Keratinocyte (primary cell): ENCODE measurements at regions not wholly inside any gene's neighbourhood (a gene's known extent, or its start where the extent isn't known, plus 50 kb on each side); places are given as distances from the start of the nearest gene placed in this dataset.

ENCODE experiments used
- EZH2 ChIP-seq: IDR thresholded peaks from one replicate; pipeline ENCODE4 v1.6.1; 2012; ENCODE audit warnings: inconsistent platforms, mild to moderate bottlenecking, low read length, moderate library complexity
- TF ChIP-seq, protein P1 (sequence below), 3 experiments: IDR thresholded peaks in 1 of 3; conservative IDR thresholded peaks in 1 of 3; optimal IDR thresholded peaks in 1 of 3; 2 replicates in 2 of 3; 3 replicates in 1 of 3; pipeline versions ENCODE3 to v1.5.1; 2011; ENCODE audit warnings: low read length in 3 of 3, mild to moderate bottlenecking in 3 of 3, moderate library complexity in 2 of 3, control low read depth in 1 of 3, inconsistent platforms in 1 of 3; ENCODE audit not compliant: insufficient read depth in 2 of 3; ENCODE audit errors: extremely low read depth in 1 of 3

GRCh38 chr10:6766131-6766801, 186.2 kb upstream of the PRKCQ start:
- TF ChIP-seq, protein P1, sequence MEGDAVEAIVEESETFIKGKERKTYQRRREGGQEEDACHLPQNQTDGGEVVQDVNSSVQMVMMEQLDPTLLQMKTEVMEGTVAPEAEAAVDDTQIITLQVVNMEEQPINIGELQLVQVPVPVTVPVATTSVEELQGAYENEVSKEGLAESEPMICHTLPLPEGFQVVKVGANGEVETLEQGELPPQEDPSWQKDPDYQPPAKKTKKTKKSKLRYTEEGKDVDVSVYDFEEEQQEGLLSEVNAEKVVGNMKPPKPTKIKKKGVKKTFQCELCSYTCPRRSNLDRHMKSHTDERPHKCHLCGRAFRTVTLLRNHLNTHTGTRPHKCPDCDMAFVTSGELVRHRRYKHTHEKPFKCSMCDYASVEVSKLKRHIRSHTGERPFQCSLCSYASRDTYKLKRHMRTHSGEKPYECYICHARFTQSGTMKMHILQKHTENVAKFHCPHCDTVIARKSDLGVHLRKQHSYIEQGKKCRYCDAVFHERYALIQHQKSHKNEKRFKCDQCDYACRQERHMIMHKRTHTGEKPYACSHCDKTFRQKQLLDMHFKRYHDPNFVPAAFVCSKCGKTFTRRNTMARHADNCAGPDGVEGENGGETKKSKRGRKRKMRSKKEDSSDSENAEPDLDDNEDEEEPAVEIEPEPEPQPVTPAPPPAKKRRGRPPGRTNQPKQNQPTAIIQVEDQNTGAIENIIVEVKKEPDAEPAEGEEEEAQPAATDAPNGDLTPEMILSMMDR (optimal IDR thresholded peaks at IDR 0.05 in 1 of 3, IDR thresholded peaks at IDR 0.05 in 1 of 3, conservative IDR thresholded peaks at IDR 0.05 in 1 of 3; ENCODE audit: extremely low read depth in 1 of 3, insufficient read depth in 2 of 3, low read length in 3 of 3) = no peak
- no peak for TF ChIP-seq EZH2
